ENCODE measurements at regions not wholly inside any gene's neighbourhood (a gene's known extent, or its start where the extent isn't known, plus 50 kb on each side); places are given as distances from the start of the nearest gene placed in this dataset.

- H3K14ac ChIP-seq (replicated peaks; ENCODE audit: low read depth, low read length), result no peak overlapping the region
- H4K91ac ChIP-seq (ENCODE audit: insufficient read depth, low read depth, low read length), result no peak overlapping the region
- no peak overlapping the region for H4K8ac ChIP-seq (ENCODE audit: low read depth in 2 of 2, low read length in 2 of 2)
- no peak overlapping the region for H2BK15ac ChIP-seq (ENCODE audit: low read depth, low read length)
- H3K9me3 ChIP-seq (ENCODE audit: control insufficient read depth, insufficient read depth, low read length), result no peaks in the 10 kb centered on the region
- no peaks in the 10 kb centered on the region for H3K27me3 ChIP-seq (ENCODE audit: control insufficient read depth, insufficient read depth, low read length)
- H3K4ac ChIP-seq (ENCODE audit: low read depth, low read length), result no peak overlapping the region
- no peak overlapping the region for H2AFZ ChIP-seq (replicated peaks; ENCODE audit: low read length, poor library complexity)
- H2AK5ac ChIP-seq (ENCODE audit: low read depth, low read length), result no peak overlapping the region
- H3K23ac ChIP-seq (ENCODE audit: low read depth, low read length), result no peak overlapping the region
- no peak overlapping the region for H2BK5ac ChIP-seq (ENCODE audit: low read depth, low read length, poor library complexity, severe bottlenecking)
- no peak overlapping the region for H3K4me3 ChIP-seq (ENCODE audit: insufficient read depth, low read depth, low read length)
- in situ Hi-C loops (cut with MboI; ENCODE audit: low sequenced_read_pairs), result no loop called here
- peaks cover 6% of the 10 kb centered on the region; the same call in 1 of the 2 replicates for H3K9me1 ChIP-seq (ENCODE audit: insufficient read depth, low read length)
- TF ChIP-seq CHD1 (IDR thresholded peaks at IDR 0.05; ENCODE audit: low read depth, low read length), result no peak
- TF ChIP-seq USF2 (IDR thresholded peaks at IDR 0.05; ENCODE audit: low read depth, low read length), result no peak
- no peak for TF ChIP-seq SMC3 (IDR thresholded peaks at IDR 0.05; ENCODE audit: low read depth, low read length)
- no peak for TF ChIP-seq ELK1 (IDR thresholded peaks at IDR 0.05; ENCODE audit: borderline replicate concordance, low read depth, low read length)
- TF ChIP-seq RCOR1 (IDR thresholded peaks at IDR 0.05; ENCODE audit: insufficient replicate concordance, low read length), result no peak
- no peak for TF ChIP-seq FOS (IDR thresholded peaks at IDR 0.05; ENCODE audit: low read depth, low read length)
- no peak for TF ChIP-seq MXI1 (IDR thresholded peaks at IDR 0.05; ENCODE audit: borderline replicate concordance, low read depth, low read length)
- TF ChIP-seq POLR2A (IDR thresholded peaks at IDR 0.05; ENCODE audit: low read depth, low read length), result no peak
- no peak for TF ChIP-seq CEBPB (IDR thresholded peaks at IDR 0.05; ENCODE audit: low read depth, low read length)
- no peak for TF ChIP-seq RFX5 (IDR thresholded peaks at IDR 0.05; ENCODE audit: low read depth, low read length)
- no peak for TF ChIP-seq CTCF (conservative IDR thresholded peaks at IDR 0.05; ENCODE audit: low read depth, low read length)
- TF ChIP-seq MAZ (IDR thresholded peaks at IDR 0.05; ENCODE audit: borderline replicate concordance, low read depth, low read length), result no peak
- TF ChIP-seq BHLHE40 (IDR thresholded peaks at IDR 0.05; ENCODE audit: low read depth, low read length), result no peak
- H2BK20ac ChIP-seq (ENCODE audit: low read depth, low read length), result no peak overlapping the region
- no peaks in the 10 kb centered on the region for H3K36me3 ChIP-seq (ENCODE audit: control insufficient read depth, insufficient read depth, low read length)
- no peak for ATAC-seq (ENCODE audit: low read depth)
- no peak overlapping the region for H2AK9ac ChIP-seq (replicated peaks; ENCODE audit: low read depth, low read length, poor library complexity)
- CTCF ChIA-PET, result no interaction called here
- no peak overlapping the region for H3K56ac ChIP-seq (ENCODE audit: extremely low read depth, insufficient read depth, low read length)
- no peak overlapping the region for H2BK120ac ChIP-seq (ENCODE audit: low read depth, low read length)
- no peak overlapping the region for H3K18ac ChIP-seq (ENCODE audit: low read depth, low read length)
- intact Hi-C loops (cut with micrococcal nuclease), result no loop called here
- dilution Hi-C loops (cut with HindIII; ENCODE audit: low sequenced_read_pairs, unreplicated experiment), result no loop called here
- BruUV-seq (replicated peaks), result no TSS peak
- WGBS, 2 experiments (ENCODE audit: extremely low coverage in 2 of 2, insufficient read length in 1 of 2), result no CpG with 5 or more reads among the region's 2 CpGs
- H4K5ac ChIP-seq (ENCODE audit: low read depth, low read length), result no peak overlapping the region
- no peaks in the 10 kb centered on the region for H4K20me1 ChIP-seq (ENCODE audit: insufficient read depth, low read length)
- no peak overlapping the region for H3K27ac ChIP-seq (ENCODE audit: insufficient read depth, low read length)
- no peak overlapping the region for H3K4me2 ChIP-seq (ENCODE audit: low read depth, low read length)
- H3K4me1 ChIP-seq (ENCODE audit: control insufficient read depth, insufficient read depth, low read length), result peaks cover 6% of the 10 kb centered on the region
- POLR2A ChIA-PET (ENCODE audit: unreplicated experiment), result no interaction called here
- no peak overlapping the region for H3K9ac ChIP-seq (ENCODE audit: low read depth, low read length)
- DNase-seq, result no peak
- no peaks in the 10 kb centered on the region for H3K79me1 ChIP-seq (ENCODE audit: low read depth in 1 of 2, low read length in 2 of 2)
Observed at GRCh38 chr20:11221046-11221445, 547.2 kb upstream of the JAG1 start.
